ENCODE measurements at regions not wholly inside any gene's neighbourhood (a gene's known extent, or its start where the extent isn't known, plus 50 kb on each side); places are given as distances from the start of the nearest gene placed in this dataset.

DNA sequence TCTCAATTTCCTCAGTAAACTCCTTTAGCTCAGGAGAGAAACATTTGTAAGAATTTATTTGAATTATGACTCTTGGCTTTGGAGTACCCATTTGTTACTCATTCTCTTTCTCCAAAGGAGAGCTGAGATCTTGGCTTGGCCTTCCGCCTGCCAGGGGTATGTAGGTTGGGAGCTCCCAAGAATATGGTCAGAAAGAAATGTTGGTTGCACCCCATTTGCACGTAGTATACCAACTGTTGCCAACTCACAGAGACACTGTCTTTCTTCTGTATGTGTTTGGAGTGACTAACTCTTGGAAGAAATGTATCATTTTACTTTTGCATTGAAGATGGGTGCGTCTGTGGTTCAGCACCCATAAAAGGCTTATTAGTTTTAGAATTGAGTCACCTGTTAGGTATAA lies 708.5 kb upstream of the SORCS1 start:
- H3K27ac ChIP-seq (ENCODE audit: insufficient read depth, low read length) = no peak overlapping the region
- H3K4me1 ChIP-seq (ENCODE audit: control insufficient read depth, extremely low read depth, insufficient read depth, low read length) = no peaks in the 10 kb centered on the region
- no peaks in the 10 kb centered on the region for H3K79me2 ChIP-seq (ENCODE audit: control insufficient read depth, insufficient read depth, low read length)
- H3K9ac ChIP-seq (ENCODE audit: insufficient read depth, low read length) = no peak overlapping the region
- no peaks in the 10 kb centered on the region for H4K20me1 ChIP-seq (ENCODE audit: control insufficient read depth, extremely low read depth, insufficient read depth, low read length)
- H3K36me3 ChIP-seq (ENCODE audit: control insufficient read depth, insufficient read depth, low read length) = no peaks in the 10 kb centered on the region
- H3K9me3 ChIP-seq (ENCODE audit: control insufficient read depth, insufficient read depth, low read depth, low read length) = no peaks in the 10 kb centered on the region
- no peak for DNase-seq (ENCODE audit: low read depth in 2 of 2)
- TF ChIP-seq EZH2 (IDR thresholded peaks at IDR 0.05; ENCODE audit: low read length, missing control alignments) = no peak
- TF ChIP-seq, protein P1, sequence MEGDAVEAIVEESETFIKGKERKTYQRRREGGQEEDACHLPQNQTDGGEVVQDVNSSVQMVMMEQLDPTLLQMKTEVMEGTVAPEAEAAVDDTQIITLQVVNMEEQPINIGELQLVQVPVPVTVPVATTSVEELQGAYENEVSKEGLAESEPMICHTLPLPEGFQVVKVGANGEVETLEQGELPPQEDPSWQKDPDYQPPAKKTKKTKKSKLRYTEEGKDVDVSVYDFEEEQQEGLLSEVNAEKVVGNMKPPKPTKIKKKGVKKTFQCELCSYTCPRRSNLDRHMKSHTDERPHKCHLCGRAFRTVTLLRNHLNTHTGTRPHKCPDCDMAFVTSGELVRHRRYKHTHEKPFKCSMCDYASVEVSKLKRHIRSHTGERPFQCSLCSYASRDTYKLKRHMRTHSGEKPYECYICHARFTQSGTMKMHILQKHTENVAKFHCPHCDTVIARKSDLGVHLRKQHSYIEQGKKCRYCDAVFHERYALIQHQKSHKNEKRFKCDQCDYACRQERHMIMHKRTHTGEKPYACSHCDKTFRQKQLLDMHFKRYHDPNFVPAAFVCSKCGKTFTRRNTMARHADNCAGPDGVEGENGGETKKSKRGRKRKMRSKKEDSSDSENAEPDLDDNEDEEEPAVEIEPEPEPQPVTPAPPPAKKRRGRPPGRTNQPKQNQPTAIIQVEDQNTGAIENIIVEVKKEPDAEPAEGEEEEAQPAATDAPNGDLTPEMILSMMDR (conservative IDR thresholded peaks at IDR 0.05 in 1 of 2, IDR thresholded peaks at IDR 0.05 in 1 of 2; ENCODE audit: low read depth in 1 of 2, low read length in 2 of 2) = no peak
- H3K27me3 ChIP-seq (ENCODE audit: control insufficient read depth, insufficient read depth, low read length) = no peaks in the 10 kb centered on the region
- H3K4me2 ChIP-seq (ENCODE audit: extremely low read depth, insufficient read depth, low read length) = no peak overlapping the region
- H2AFZ ChIP-seq (ENCODE audit: low read length) = no peak overlapping the region
- H3K4me3 ChIP-seq (replicated peaks in 1 of 4; ENCODE audit: control extremely low read depth in 1 of 4, insufficient read depth in 1 of 4, low read depth in 3 of 4, low read length in 4 of 4) = no peak overlapping the region

DNA sequence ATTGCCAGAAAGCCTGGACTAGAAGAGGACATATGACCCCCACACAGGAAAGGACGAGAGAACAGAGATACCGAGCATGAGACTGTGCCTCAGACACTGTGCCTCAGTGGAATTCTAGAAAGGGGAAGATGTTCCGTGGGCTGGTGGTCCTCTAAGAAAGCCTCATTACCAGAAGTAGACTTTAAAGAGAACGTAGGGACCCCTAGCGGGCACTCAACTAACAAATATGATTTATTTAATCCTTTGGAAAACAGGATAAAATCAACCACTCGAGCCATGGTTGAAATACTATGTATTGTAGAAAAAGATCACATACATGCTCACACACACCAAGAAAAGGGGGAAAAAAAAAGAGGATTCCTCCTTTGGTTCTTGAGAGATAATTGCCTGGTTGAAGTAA lies 701.2 kb upstream of the SORCS1 start:
- Histone ChIP-seq H3K27me3 (ENCODE audit: control insufficient read depth, insufficient read depth, low read length) (no peaks in the 10 kb centered on the region), H3K9me3 (ENCODE audit: control insufficient read depth, insufficient read depth, low read depth, low read length) (no peaks in the 10 kb centered on the region), H2AFZ (ENCODE audit: low read length) (no peak overlapping the region), H3K36me3 (ENCODE audit: control insufficient read depth, insufficient read depth, low read length) (no peaks in the 10 kb centered on the region), H3K4me1 (ENCODE audit: control insufficient read depth, extremely low read depth, insufficient read depth, low read length) (no peaks in the 10 kb centered on the region), H3K4me2 (ENCODE audit: extremely low read depth, insufficient read depth, low read length) (no peak overlapping the region), H4K20me1 (ENCODE audit: control insufficient read depth, extremely low read depth, insufficient read depth, low read length) (no peaks in the 10 kb centered on the region), H3K27ac (ENCODE audit: insufficient read depth, low read length) (no peak overlapping the region), H3K79me2 (ENCODE audit: control insufficient read depth, insufficient read depth, low read length) (no peaks in the 10 kb centered on the region), H3K9ac (ENCODE audit: insufficient read depth, low read length) (no peak overlapping the region), H3K4me3 (replicated peaks in 1 of 4; ENCODE audit: control extremely low read depth in 1 of 4, insufficient read depth in 1 of 4, low read depth in 3 of 4, low read length in 4 of 4) (no peak overlapping the region)
- TF ChIP-seq, protein P1 (conservative IDR thresholded peaks at IDR 0.05 in 1 of 2, IDR thresholded peaks at IDR 0.05 in 1 of 2; ENCODE audit: low read depth in 1 of 2, low read length in 2 of 2) = no peak
- TF ChIP-seq EZH2 (IDR thresholded peaks at IDR 0.05; ENCODE audit: low read length, missing control alignments) = no peak
- DNase-seq (ENCODE audit: low read depth in 2 of 2) = no peak

DNA sequence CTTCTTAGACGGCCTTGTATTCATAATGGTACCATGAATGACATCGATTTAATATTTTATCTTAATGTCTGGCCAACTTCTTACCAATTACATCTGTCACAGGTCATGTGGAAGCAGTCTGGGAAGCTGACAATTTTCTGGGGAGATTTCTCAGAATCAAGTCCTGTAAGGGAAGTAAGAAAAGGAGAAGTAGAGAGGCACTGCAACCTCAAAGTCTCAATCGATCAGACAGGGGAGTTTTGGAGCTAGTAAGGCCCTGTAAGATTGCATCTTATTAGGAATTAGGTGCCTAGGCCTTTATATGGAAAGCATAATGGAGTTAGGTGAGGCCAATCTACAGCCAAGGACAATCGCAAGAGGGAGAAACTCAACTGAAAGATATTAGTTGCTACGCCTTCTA lies 694.6 kb upstream of the SORCS1 start:
- no peaks in the 10 kb centered on the region for H3K9me3 ChIP-seq (ENCODE audit: control insufficient read depth, insufficient read depth, low read depth, low read length)
- no peak overlapping the region for H3K4me3 ChIP-seq (replicated peaks in 1 of 4; ENCODE audit: control extremely low read depth in 1 of 4, insufficient read depth in 1 of 4, low read depth in 3 of 4, low read length in 4 of 4)
- H2AFZ ChIP-seq (ENCODE audit: low read length) = no peak overlapping the region
- H3K27me3 ChIP-seq (ENCODE audit: control insufficient read depth, insufficient read depth, low read length) = no peaks in the 10 kb centered on the region
- no peak overlapping the region for H3K9ac ChIP-seq (ENCODE audit: insufficient read depth, low read length)
- no peak overlapping the region for H3K4me2 ChIP-seq (ENCODE audit: extremely low read depth, insufficient read depth, low read length)
- H3K36me3 ChIP-seq (ENCODE audit: control insufficient read depth, insufficient read depth, low read length) = no peaks in the 10 kb centered on the region
- no peaks in the 10 kb centered on the region for H4K20me1 ChIP-seq (ENCODE audit: control insufficient read depth, extremely low read depth, insufficient read depth, low read length)
- no peaks in the 10 kb centered on the region for H3K4me1 ChIP-seq (ENCODE audit: control insufficient read depth, extremely low read depth, insufficient read depth, low read length)
- DNase-seq (ENCODE audit: low read depth in 2 of 2) = no peak
- H3K27ac ChIP-seq (ENCODE audit: insufficient read depth, low read length) = no peak overlapping the region
- H3K79me2 ChIP-seq (ENCODE audit: control insufficient read depth, insufficient read depth, low read length) = no peaks in the 10 kb centered on the region
- TF ChIP-seq EZH2 (IDR thresholded peaks at IDR 0.05; ENCODE audit: low read length, missing control alignments) = no peak
- TF ChIP-seq, protein P1 (conservative IDR thresholded peaks at IDR 0.05 in 1 of 2, IDR thresholded peaks at IDR 0.05 in 1 of 2; ENCODE audit: low read depth in 1 of 2, low read length in 2 of 2) = no peak

Data from fibroblast of lung (primary cell).